ENCODE measurements at regions not wholly inside any gene's neighbourhood (a gene's known extent, or its start where the extent isn't known, plus 50 kb on each side); places are given as distances from the start of the nearest gene placed in this dataset.

GRCh38 chr4:54540931-54541330 lies 116.8 kb upstream of the KIT start:
- no peaks in the 10 kb centered on the region for H3K36me3 ChIP-seq (ENCODE audit: insufficient read depth in 1 of 2, low read depth in 1 of 2)
- no peak for TF ChIP-seq CTCF (IDR thresholded peaks at IDR 0.05)
- H3K4me3 ChIP-seq, result no peak overlapping the region
- ATAC-seq (no peak), DNase-seq (no peak)
- H3K27me3 ChIP-seq (ENCODE audit: insufficient read depth in 3 of 3, low read length in 2 of 3), result no peaks in the 10 kb centered on the region
- H3K4me1 ChIP-seq, result no peaks in the 10 kb centered on the region
- intact Hi-C loops (cut with DNase I), result no loop called here
- H3K27ac ChIP-seq, result no peak overlapping the region
- H3K9me3 ChIP-seq, result no peaks in the 10 kb centered on the region
- 77 to 85% (median 77%) methylated on average over 2 of the region's 2 CpGs for WGBS, 3 donors

GRCh38 chr4:54541426-54542118 lies 116.2 kb upstream of the KIT start:
- Histone ChIP-seq H3K36me3 (ENCODE audit: insufficient read depth in 1 of 2, low read depth in 1 of 2) (no peaks in the 10 kb centered on the region), H3K4me1 (no peaks in the 10 kb centered on the region), H3K27ac (no peak overlapping the region), H3K4me3 (no peak overlapping the region), H3K27me3 (ENCODE audit: insufficient read depth in 3 of 3, low read length in 2 of 3) (no peaks in the 10 kb centered on the region), H3K9me3 (no peaks in the 10 kb centered on the region)
- no peak for ATAC-seq
- intact Hi-C loops (cut with DNase I), result no loop called here
- DNase-seq, result no peak
- TF ChIP-seq CTCF (IDR thresholded peaks at IDR 0.05), result no peak
- WGBS, 3 donors, result 76 to 77% (median 76%) methylated on average over 10 of the region's 10 CpGs

- Histone ChIP-seq H3K36me3 (ENCODE audit: insufficient read depth in 1 of 2, low read depth in 1 of 2) (no peaks in the 10 kb centered on the region), H3K27me3 (ENCODE audit: insufficient read depth in 3 of 3, low read length in 2 of 3) (no peaks in the 10 kb centered on the region), H3K4me3 (no peak overlapping the region), H3K9me3 (no peaks in the 10 kb centered on the region), H3K4me1 (no peaks in the 10 kb centered on the region), H3K27ac (no peak overlapping the region)
- ATAC-seq, result no peak
- WGBS, 3 donors, result 63 to 83% (median 78%) methylated on average over 2 of the region's 2 CpGs
- no peak for TF ChIP-seq CTCF (IDR thresholded peaks at IDR 0.05)
- DNase-seq, result no peak
- intact Hi-C loops (cut with DNase I), result no loop called here
Measured at GRCh38 chr4:54542119-54542438, 115.7 kb upstream of the KIT start.

GRCh38 chr4:54542540-54543041 lies 115.2 kb upstream of the KIT start:
- Histone ChIP-seq H3K4me1 (no peaks in the 10 kb centered on the region), H3K36me3 (ENCODE audit: insufficient read depth in 1 of 2, low read depth in 1 of 2) (no peaks in the 10 kb centered on the region), H3K27ac (no peak overlapping the region), H3K27me3 (ENCODE audit: insufficient read depth in 3 of 3, low read length in 2 of 3) (no peaks in the 10 kb centered on the region), H3K9me3 (no peaks in the 10 kb centered on the region), H3K4me3 (no peak overlapping the region)
- intact Hi-C loops (cut with DNase I), result no loop called here
- DNase-seq (no peak), ATAC-seq (no peak)
- 73 to 79% (median 74%) methylated on average over 6 of the region's 6 CpGs for WGBS, 3 donors
- TF ChIP-seq CTCF (IDR thresholded peaks at IDR 0.05), result no peak

Measured in psoas muscle (tissue), 7 donors.